Activated naive CD8-positive, alpha-beta T cell treated with anti-CD3 and anti-CD28 coated beads, Interleukin-2, amount 10 ng/mL, durations not matched to agents 7 days and 5 days (primary cell): ENCODE measurements at regions not wholly inside any gene's neighbourhood (a gene's known extent, or its start where the extent isn't known, plus 50 kb on each side); places are given as distances from the start of the nearest gene placed in this dataset.

ENCODE experiments used
- ATAC-seq: fragments of 150-1000 bp; cut with Tn5 transposase; one replicate; pipeline ENCODE4 v1.10.0; 2021; ENCODE audit warnings: low read depth, moderate library complexity
- POLR2A ChIA-PET: fragments of 350-600 bp; sonication (Branson Sonifier 250); formaldehyde crosslinking; loops from one replicate; lab custom pipeline; 2021; ENCODE audit warnings: antibody characterized with exemption; lab: Charles Lee
- DNase-seq: peaks from one replicate; pipeline ENCODE4 v3.0.0; 2021
- H3K27ac Mint-ChIP-seq: one replicate; pipeline ENCODE4 v1.8.0; 2022; ENCODE audit warnings: mild to moderate bottlenecking, mixed read lengths
- H3K27me3 Mint-ChIP-seq: one replicate; pipeline ENCODE4 v1.8.0; 2022; ENCODE audit warnings: mild to moderate bottlenecking, moderate library complexity, mixed read lengths
- H3K36me3 Mint-ChIP-seq: one replicate; pipeline ENCODE4 v1.8.0; 2021; ENCODE audit warnings: mild to moderate bottlenecking, mixed read lengths
- H3K4me1 Mint-ChIP-seq: one replicate; pipeline ENCODE4 v1.8.0; 2021; ENCODE audit warnings: mixed read lengths
- H3K4me3 Mint-ChIP-seq: one replicate; pipeline ENCODE4 v1.8.0; 2022; ENCODE audit warnings: mild to moderate bottlenecking, moderate library complexity, mixed read lengths
- H3K9me3 Mint-ChIP-seq: one replicate; pipeline ENCODE4 v1.8.0; 2021; ENCODE audit warnings: mixed read lengths

DNA sequence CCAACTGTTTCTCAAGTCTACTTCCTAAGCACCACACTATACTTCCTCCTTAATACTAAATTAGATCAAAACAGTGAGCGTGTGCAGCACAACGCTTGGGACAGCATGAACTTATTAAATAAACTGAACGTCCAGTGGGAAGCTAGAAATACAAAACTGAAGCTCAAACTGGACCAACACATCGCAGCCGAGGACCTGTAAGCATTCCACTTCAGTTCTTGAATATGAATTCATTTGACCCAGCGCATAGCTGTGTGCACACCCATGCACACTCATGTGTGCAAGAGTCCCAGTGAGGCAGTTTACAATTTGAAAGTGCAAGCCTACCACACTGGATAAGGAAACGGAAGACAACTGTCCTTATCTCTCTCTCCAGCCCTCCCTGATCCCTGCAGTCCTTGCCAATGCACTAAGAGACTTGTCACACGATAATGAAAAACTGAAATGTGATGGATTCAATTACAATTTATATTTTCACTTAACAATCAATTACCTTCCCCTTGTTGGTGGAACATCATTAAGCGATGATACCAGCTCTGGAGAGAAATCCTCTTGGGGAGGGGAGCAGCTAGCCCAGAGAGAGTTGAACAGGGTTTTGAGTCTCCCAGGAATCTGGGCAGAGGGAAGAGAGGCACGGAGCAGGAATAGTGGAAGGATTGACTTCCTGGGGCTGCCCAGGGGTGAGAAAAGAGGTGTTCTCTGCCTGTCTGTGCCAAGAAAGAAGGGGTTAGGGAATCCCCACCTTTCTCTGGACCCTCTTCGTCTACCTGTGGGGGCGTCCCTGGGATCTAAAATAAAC, 186.5 kb upstream of the KLHL29 start:
- Mint-ChIP-seq H3K4me1 (no peaks in the 10 kb centered on the region), H3K36me3 (no peaks in the 10 kb centered on the region), H3K27me3 (peaks cover 7% of the 10 kb centered on the region), H3K4me3 (no peak overlapping the region), H3K27ac (no peak overlapping the region), H3K9me3 (peaks cover under 1% of the 10 kb centered on the region)
- no peak for ATAC-seq
- POLR2A ChIA-PET = no interaction called here
- DNase-seq = no peak

DNA sequence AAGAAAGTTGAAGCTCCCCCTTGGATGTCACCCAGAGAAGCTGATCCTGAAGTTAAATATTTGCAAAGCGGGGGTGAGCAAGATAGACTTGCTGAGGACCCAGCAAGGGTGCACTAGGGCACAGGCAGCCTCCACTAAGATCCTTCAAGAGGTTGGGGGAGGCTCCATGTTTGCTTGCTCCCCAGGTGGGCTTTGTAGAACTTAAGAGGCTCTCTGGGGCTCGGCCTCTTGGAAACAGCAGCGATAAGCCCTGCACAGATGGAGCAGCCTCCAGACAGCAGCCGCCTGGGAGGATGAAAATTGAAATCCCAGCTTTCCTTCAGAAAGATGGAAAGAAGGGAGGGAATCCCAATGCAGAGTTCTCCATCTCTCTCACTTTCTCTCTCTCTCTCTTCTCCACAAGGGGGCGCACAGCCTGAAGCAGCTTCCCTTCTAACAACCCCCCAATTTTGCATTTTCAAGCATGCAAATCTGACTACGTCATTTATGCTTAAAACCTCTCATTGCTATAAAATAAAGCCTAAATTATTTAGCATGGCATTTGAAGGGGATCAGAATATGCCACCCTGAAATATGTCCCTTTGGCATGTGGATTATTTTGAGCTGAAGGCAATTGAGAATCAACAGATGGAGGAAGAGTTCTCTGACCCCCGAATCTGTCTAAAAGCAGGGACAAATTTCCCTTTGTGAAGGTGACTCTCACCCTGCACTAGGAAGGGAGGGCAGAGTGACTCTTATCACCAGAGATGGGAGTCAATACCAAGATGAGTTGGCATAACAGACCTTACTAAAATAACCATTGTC, 185.7 kb upstream of the KLHL29 start:
- ATAC-seq (no peak), DNase-seq (no peak)
- Mint-ChIP-seq H3K27ac (no peak overlapping the region), H3K4me3 (no peak overlapping the region), H3K36me3 (no peaks in the 10 kb centered on the region), H3K4me1 (no peaks in the 10 kb centered on the region), H3K9me3 (peaks cover 2% of the 10 kb centered on the region), H3K27me3 (peaks cover 7% of the 10 kb centered on the region)
- POLR2A ChIA-PET = no interaction called here

DNA sequence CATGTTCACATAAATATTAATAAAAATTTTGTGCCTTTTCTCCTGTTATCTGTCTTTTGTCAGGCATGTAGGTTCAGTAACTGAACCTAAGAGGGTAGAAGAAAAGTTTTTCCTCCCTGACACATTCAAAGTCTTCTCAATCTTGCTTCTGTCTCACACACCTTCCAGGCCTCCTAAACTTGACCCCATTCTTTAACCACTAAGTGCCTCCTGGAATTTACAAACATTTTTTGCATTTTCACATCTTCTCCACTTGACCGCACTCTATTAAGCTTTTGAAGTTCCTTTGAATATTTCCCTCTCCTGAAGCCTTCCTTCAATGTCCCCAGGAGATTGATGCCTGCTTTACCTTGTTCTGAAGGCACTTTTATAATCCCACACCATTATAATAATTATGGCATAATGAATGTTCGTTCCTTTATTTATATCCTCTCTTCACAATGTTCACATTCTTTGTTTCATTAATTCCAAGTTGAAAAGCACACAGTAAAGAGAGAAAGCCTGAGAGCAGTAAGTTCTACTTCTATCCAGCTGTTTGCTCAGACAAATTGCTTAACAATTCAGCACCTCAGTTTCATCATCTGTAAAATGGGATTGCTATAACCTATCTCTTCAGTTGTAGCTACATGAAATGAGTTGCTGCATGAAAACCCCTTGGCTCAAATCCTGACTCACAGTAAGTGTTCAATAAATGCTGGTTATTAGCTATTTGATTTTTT, 184.8 kb upstream of the KLHL29 start:
- no peaks in the 10 kb centered on the region for H3K4me1 Mint-ChIP-seq
- no peak overlapping the region for H3K4me3 Mint-ChIP-seq
- peaks cover 7% of the 10 kb centered on the region for H3K27me3 Mint-ChIP-seq
- POLR2A ChIA-PET = no interaction called here
- no peak for ATAC-seq
- no peak for DNase-seq
- H3K9me3 Mint-ChIP-seq = peaks cover 2% of the 10 kb centered on the region
- H3K27ac Mint-ChIP-seq = no peak overlapping the region
- no peaks in the 10 kb centered on the region for H3K36me3 Mint-ChIP-seq

DNA sequence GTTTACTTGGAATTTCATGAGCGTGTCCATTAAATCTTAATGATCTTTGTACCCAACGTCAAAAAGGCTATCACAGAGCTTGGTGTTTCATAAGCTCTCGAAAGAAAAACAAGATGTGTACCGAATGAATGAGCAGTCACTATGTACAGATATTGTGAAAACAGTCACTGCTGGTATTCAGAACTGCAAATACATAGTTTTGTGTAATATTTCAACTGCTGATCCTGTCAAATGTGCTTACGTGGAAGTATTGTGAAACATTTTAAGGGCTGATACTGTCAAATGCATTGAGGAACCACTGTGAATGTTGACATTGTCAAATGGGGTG, 184.2 kb upstream of the KLHL29 start:
- Mint-ChIP-seq H3K27ac (no peak overlapping the region), H3K9me3 (peaks cover 2% of the 10 kb centered on the region), H3K27me3 (peaks cover 5% of the 10 kb centered on the region), H3K4me3 (no peak overlapping the region), H3K4me1 (no peaks in the 10 kb centered on the region), H3K36me3 (no peaks in the 10 kb centered on the region)
- POLR2A ChIA-PET = no interaction called here
- no peak for ATAC-seq
- no peak for DNase-seq

DNA sequence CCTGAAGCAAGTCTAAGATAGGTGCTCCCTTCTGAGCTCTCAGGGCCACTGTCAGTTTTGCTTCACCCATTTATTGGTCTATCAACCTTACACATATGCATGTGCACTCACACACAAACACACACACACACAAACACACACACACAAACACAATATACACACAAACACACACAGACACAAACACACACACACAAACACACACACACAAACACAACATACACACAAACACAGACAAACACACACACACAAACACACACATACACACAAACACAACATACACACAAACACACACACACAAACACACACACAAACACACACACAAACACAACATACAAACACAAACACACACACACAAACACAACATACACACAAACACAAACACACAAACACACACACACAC, 181.6 kb upstream of the KLHL29 start:
- POLR2A ChIA-PET = no interaction called here
- ATAC-seq (no peak), DNase-seq (no peak)
- Mint-ChIP-seq H3K4me1 (no peaks in the 10 kb centered on the region), H3K27me3 (peaks cover 2% of the 10 kb centered on the region), H3K4me3 (no peak overlapping the region), H3K36me3 (no peaks in the 10 kb centered on the region), H3K27ac (no peak overlapping the region), H3K9me3 (peaks cover 2% of the 10 kb centered on the region)

DNA sequence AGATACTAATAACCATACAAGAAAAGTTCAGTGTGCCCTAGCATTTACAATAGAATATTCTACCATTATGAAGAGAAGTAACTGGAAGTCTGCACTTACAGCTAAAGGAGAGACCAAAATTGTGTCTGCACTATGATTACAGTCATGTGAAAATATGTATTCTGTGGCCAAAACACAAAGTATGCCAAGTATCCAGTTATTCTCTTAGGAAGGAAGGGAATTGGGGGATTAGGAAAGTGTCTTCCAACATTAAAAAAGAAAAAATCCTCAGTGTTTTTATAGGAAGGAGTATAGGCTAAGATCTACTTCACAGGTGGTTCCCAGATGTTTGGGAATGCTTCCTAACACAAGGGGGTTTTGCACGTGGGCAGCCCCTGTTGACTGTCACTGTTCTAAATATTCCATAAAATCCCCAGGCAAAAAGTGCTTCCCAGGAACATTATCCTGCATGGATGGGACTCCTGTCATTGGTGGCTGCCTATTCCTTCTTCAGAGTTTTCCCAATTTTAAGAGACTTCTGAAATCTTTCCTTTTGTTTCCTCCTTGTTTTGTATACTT, 180.2 kb upstream of the KLHL29 start:
- peaks cover 2% of the 10 kb centered on the region for H3K27me3 Mint-ChIP-seq
- H3K4me1 Mint-ChIP-seq = no peaks in the 10 kb centered on the region
- H3K36me3 Mint-ChIP-seq = no peaks in the 10 kb centered on the region
- H3K9me3 Mint-ChIP-seq = peaks cover 2% of the 10 kb centered on the region
- DNase-seq (no peak), ATAC-seq (no peak)
- H3K4me3 Mint-ChIP-seq = no peak overlapping the region
- POLR2A ChIA-PET = no interaction called here
- no peak overlapping the region for H3K27ac Mint-ChIP-seq

DNA sequence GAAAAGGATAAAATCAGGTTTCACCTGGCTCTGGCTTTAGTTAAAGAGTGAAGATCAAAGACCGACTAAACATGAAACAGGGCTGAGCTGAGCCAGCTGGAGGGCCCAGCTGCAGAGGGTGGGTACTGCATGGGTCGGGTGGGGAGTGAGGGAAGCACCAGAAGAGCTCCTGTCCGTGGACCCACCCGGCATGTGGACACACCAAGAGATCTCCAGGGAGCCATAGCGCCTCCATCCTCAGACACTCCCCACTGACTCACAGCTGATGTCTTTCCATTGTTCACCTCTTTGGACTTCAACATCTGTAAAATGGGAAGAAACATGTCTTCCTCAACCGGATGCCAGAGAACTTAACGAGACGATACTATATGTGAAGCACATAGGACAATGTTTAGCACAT, 178.3 kb upstream of the KLHL29 start:
- Mint-ChIP-seq H3K4me1 (no peaks in the 10 kb centered on the region), H3K27ac (no peak overlapping the region), H3K9me3 (peaks cover 2% of the 10 kb centered on the region), H3K27me3 (no peaks in the 10 kb centered on the region), H3K4me3 (no peak overlapping the region), H3K36me3 (no peaks in the 10 kb centered on the region)
- DNase-seq (no peak), ATAC-seq (no peak)
- POLR2A ChIA-PET = no interaction called here

DNA sequence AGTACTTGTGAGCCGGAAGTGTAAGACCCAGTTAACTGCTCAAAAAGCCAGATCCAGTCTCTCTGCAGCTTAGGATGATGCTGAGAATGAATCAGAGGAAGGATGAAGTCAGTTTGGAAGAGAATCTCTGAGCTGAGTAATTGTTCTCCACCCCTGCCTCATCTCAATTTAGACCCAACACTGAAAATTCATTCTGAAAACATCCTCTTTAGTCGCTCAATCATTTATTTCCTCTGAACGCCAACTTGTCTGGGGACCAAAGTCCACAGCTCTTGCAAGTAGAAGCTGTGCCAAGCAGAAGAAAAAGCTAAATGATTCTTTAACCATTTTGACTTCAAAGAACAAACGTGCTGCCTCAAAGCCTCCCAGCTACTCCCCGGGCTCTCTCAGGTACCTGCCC, 177.1 kb upstream of the KLHL29 start:
- no peak for ATAC-seq
- Mint-ChIP-seq H3K9me3 (peaks cover 2% of the 10 kb centered on the region), H3K4me3 (no peak overlapping the region), H3K36me3 (no peaks in the 10 kb centered on the region), H3K27me3 (no peaks in the 10 kb centered on the region), H3K4me1 (no peaks in the 10 kb centered on the region), H3K27ac (no peak overlapping the region)
- POLR2A ChIA-PET = no interaction called here
- DNase-seq = no peak

DNA sequence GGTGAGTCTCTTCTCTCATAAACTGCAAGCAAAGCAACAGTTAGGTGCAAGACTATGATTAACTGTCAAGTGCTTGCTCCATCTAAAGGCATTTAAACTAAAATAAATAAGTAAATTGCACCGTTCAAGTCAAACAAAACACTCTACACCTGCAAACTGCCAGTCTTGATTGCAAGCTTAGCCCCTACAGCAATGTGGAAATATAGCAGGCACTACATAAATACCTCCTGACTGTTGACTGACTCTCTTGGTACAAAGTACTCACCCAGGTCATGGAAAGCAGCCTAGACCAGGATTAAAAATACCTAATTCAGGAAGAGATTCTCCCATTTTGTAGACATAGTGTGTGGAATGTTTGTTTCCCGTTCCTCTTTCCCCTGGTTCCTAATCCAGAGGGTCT, 176.6 kb upstream of the KLHL29 start:
- no peak for DNase-seq
- no peaks in the 10 kb centered on the region for H3K4me1 Mint-ChIP-seq
- ATAC-seq = no peak
- H3K9me3 Mint-ChIP-seq = peaks cover 2% of the 10 kb centered on the region
- H3K27me3 Mint-ChIP-seq = no peaks in the 10 kb centered on the region
- H3K4me3 Mint-ChIP-seq = no peak overlapping the region
- no peaks in the 10 kb centered on the region for H3K36me3 Mint-ChIP-seq
- POLR2A ChIA-PET = no interaction called here
- H3K27ac Mint-ChIP-seq = no peak overlapping the region

DNA sequence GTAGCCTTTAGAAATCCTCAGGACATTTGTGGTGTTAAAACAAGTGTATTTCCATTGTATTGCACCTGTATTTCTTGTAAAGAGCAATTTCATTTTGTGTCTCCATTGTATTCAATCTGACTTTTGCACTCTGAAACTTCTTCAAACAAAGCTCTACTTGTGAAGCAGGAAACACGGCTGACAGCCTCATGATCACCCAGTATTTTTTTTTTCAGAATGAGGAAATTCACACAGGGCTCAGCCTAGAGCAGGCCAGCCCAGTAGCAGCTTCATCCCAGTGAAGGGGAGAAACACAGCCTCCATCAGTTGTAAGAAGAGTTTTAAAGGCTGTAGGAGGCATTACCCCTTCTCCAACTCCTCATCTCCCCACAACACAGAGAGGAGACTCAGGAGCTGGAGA, 175.9 kb upstream of the KLHL29 start:
- Mint-ChIP-seq H3K4me3 (no peak overlapping the region), H3K36me3 (no peaks in the 10 kb centered on the region), H3K9me3 (no peaks in the 10 kb centered on the region), H3K4me1 (no peaks in the 10 kb centered on the region), H3K27me3 (no peaks in the 10 kb centered on the region), H3K27ac (no peak overlapping the region)
- DNase-seq (no peak), ATAC-seq (no peak)
- POLR2A ChIA-PET = no interaction called here

DNA sequence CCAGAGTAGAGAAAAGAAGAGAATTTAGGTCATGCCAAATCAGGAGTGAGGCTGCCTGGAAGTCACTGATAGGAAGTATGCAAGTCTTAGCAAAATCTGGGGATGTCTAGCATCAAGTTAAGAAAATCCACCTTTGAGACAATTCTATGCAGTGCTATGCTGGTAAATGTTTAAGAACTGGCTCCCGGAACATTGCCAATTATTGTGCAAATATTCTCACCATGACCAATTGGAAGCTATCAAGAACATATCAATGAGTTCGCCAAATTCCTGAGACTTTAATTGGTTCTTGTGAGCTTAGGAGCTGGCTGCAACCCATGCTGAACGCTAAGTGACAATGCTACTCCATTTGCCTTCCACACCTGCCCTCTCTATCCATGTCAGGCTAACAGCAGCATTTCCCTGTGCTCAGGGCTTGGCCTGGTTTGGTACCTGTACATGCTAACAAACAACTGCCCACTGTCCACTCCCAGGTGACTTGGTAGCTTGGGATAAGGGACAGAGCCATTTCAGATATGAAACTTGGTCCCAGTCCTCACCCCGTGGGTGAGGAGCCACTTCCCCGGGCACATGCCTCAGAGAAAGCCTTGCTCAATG, 172.9 kb upstream of the KLHL29 start:
- no peak overlapping the region for H3K27ac Mint-ChIP-seq
- H3K9me3 Mint-ChIP-seq = no peaks in the 10 kb centered on the region
- H3K36me3 Mint-ChIP-seq = no peaks in the 10 kb centered on the region
- no peak for ATAC-seq
- H3K4me3 Mint-ChIP-seq = no peak overlapping the region
- POLR2A ChIA-PET = no interaction called here
- H3K4me1 Mint-ChIP-seq = no peaks in the 10 kb centered on the region
- DNase-seq = no peak
- no peaks in the 10 kb centered on the region for H3K27me3 Mint-ChIP-seq

DNA sequence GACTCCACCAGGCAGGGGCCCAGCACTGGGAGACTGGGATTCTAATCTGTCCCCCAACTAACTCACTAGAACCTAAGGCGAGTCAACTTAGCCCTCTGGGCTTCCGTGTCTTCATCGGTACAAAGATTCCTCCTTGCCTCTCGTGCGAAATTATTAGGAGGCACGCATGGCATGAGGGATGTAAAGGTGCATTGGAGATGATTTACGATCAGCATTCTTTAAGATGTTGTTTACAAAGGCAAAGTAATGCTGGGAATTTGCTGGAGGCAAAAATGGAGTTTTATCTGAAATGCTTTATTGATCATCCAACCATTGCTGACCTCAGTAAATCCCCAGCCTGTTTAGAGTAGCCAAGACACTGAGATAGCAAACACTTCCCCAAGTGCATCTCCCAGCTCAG, 171.8 kb upstream of the KLHL29 start:
- no peak for ATAC-seq
- no peak for DNase-seq
- no peaks in the 10 kb centered on the region for H3K4me1 Mint-ChIP-seq
- H3K4me3 Mint-ChIP-seq = no peak overlapping the region
- POLR2A ChIA-PET = no interaction called here
- no peak overlapping the region for H3K27ac Mint-ChIP-seq
- H3K9me3 Mint-ChIP-seq = no peaks in the 10 kb centered on the region
- no peaks in the 10 kb centered on the region for H3K27me3 Mint-ChIP-seq
- H3K36me3 Mint-ChIP-seq = no peaks in the 10 kb centered on the region

DNA sequence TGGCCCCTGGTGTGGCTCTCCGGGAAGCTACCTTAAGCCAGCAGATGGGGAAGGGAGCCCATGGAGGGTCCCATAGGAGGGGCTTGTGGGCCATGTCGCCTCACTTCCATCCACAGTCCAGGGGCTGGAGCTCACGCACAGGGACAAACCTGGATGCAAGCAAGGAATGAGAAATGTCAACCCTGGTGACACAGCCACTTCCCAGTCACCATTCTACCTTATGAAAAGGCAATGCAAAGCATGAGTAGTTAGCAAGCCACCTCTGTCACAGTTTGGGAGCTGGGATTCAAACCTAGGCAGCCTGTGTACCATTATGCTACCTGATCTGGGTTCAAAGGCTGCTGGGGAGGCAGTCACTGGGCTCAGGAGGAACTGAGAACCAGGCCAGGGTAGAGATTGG, 170.0 kb upstream of the KLHL29 start:
- no peak for DNase-seq
- Mint-ChIP-seq H3K9me3 (no peaks in the 10 kb centered on the region), H3K27me3 (no peaks in the 10 kb centered on the region), H3K4me1 (no peaks in the 10 kb centered on the region), H3K4me3 (no peak overlapping the region), H3K27ac (no peak overlapping the region), H3K36me3 (no peaks in the 10 kb centered on the region)
- POLR2A ChIA-PET = no interaction called here
- no peak for ATAC-seq
